Lung (tissue), 11 donors: ENCODE measurements at regions not wholly inside any gene's neighbourhood (a gene's known extent, or its start where the extent isn't known, plus 50 kb on each side); places are given as distances from the start of the nearest gene placed in this dataset.

Experiments
- ATAC-seq: fragments of 200-7000 bp; cut with Tn5 transposase; one replicate; pipeline ENCODE4 v1.9.1; 2020; ENCODE audit warnings: moderate number of reproducible peaks; ENCODE audit not compliant: insufficient read depth, low FRiP score
- DNase-seq, 3 donors: peaks; one replicate each; pipeline ENCODE4 v3.0.0-alpha.2; 2013 to 2017
- H3K27ac ChIP-seq, 2 donors: one replicate each; pipeline ENCODE4 v1.5.1; 2013; ENCODE audit warnings: mild to moderate bottlenecking in 2 of 2, moderate library complexity in 2 of 2, control low read depth in 1 of 2, inconsistent platforms in 1 of 2, low read depth in 1 of 2, low read length in 1 of 2
- H3K27me3 ChIP-seq, 3 donors: one replicate each; pipeline ENCODE4 v1.5.1; 2013; ENCODE audit warnings: low read length in 2 of 3; ENCODE audit not compliant: control insufficient read depth in 3 of 3, insufficient read depth in 3 of 3
- H3K36me3 ChIP-seq, 4 donors: one replicate each; pipeline ENCODE4 v1.5.1; 2013; ENCODE audit warnings: low read length in 4 of 4, mild to moderate bottlenecking in 1 of 4, moderate library complexity in 1 of 4; ENCODE audit not compliant: control insufficient read depth in 4 of 4, insufficient read depth in 4 of 4
- H3K4me1 ChIP-seq, 5 donors: one replicate each; pipeline ENCODE4 v1.5.1; 2013; ENCODE audit warnings: low read length in 5 of 5, mild to moderate bottlenecking in 2 of 5, moderate library complexity in 1 of 5; ENCODE audit not compliant: control insufficient read depth in 5 of 5, insufficient read depth in 5 of 5
- H3K4me3 ChIP-seq: one replicate; pipeline ENCODE4 v1.5.1; 2013; ENCODE audit warnings: mild to moderate bottlenecking, control low read depth, moderate library complexity
- H3K9ac ChIP-seq, 2 donors: one replicate each; pipeline ENCODE4 v1.5.1; 2013; ENCODE audit warnings: low read length in 2 of 2, control low read depth in 1 of 2; ENCODE audit not compliant: insufficient read depth in 1 of 2
- H3K9me3 ChIP-seq, 4 donors: one replicate each; pipeline ENCODE4 v1.5.1; 2013; ENCODE audit warnings: low read length in 3 of 4, mild to moderate bottlenecking in 1 of 4, moderate library complexity in 1 of 4; ENCODE audit not compliant: control insufficient read depth in 4 of 4, insufficient read depth in 3 of 4
- WGBS, 2 donors: extraction: QIAGEN DNeasy Blood & Tissue Kit; methylation state at CpG; one replicate each; pipeline ENCODE4 v1.1.7; 2013; 5-methylcytosine and 5-hydroxymethylcytosine counted together
- TF ChIP-seq, protein P1 (sequence below): IDR thresholded peaks from 2 replicates; pipeline ENCODE4 v1.5.1; 2012; ENCODE audit warnings: mild to moderate bottlenecking; ENCODE audit errors: control extremely low read depth, extremely low read depth
- donor health status: control.
- donor health status: control.
- donor health status: Bipolar disorder and iron deficiency.
- donor health status: healthy.
- donor health status: DM: yes; HTN: yes; CAD: no.

DNA sequence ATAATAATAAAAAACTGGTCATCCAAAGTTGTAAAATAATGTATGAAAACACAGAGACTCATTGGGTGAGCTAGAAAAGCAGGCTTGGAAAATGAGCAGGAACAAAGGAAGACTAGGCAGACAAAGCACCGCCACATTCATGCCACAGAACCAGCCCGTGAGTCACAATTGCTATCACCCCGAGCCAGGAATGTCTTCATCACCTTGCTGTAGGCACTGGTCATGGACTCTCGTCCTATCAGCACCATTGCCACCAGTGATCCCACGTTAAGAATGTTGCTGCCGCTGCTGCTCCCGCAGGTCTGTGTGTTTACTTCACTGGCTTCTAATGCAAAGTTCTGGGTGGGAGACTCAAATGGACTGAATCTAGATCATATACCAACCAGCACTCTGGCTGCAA is 417.9 kb downstream of the PID1 start:
- TF ChIP-seq, protein P1, sequence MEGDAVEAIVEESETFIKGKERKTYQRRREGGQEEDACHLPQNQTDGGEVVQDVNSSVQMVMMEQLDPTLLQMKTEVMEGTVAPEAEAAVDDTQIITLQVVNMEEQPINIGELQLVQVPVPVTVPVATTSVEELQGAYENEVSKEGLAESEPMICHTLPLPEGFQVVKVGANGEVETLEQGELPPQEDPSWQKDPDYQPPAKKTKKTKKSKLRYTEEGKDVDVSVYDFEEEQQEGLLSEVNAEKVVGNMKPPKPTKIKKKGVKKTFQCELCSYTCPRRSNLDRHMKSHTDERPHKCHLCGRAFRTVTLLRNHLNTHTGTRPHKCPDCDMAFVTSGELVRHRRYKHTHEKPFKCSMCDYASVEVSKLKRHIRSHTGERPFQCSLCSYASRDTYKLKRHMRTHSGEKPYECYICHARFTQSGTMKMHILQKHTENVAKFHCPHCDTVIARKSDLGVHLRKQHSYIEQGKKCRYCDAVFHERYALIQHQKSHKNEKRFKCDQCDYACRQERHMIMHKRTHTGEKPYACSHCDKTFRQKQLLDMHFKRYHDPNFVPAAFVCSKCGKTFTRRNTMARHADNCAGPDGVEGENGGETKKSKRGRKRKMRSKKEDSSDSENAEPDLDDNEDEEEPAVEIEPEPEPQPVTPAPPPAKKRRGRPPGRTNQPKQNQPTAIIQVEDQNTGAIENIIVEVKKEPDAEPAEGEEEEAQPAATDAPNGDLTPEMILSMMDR = no peak
- WGBS, 2 donors = 86 to 87% methylated on average over 7 of the region's 7 CpGs
- no peak for DNase-seq

DNA sequence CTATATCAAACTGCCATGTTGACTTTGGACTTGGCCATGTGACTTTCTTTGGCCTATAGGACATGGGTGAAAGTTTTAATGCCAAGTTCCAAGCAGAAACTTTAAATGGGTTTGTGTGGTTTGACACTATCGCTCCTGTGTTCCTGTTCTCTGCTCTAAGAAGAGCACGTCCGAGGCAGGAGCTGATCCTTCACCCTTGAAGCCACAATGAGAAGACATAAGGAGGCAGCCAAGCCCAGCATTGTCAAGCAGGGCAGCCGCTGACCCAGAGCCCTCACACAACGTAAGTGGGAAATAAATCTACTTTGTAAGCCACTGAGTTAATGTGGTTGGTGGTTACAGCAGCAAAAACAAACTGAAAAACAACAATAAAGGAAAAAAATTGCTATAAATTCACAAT is 422.4 kb downstream of the PID1 start:
- no peak overlapping the region for H3K4me3 ChIP-seq
- no peak for ATAC-seq
- H3K27me3 ChIP-seq = no peaks in the 10 kb centered on the region
- no peak overlapping the region for H3K27ac ChIP-seq
- H3K9ac ChIP-seq = no peak overlapping the region
- H3K36me3 ChIP-seq = no peaks in the 10 kb centered on the region
- no peak for DNase-seq
- H3K9me3 ChIP-seq = peaks cover 0 to 4% (median 0%) of the 10 kb centered on the region in 4 donors
- peaks cover 0 to 21% (median 5%) of the 10 kb centered on the region in 5 donors for H3K4me1 ChIP-seq
- 89 to 91% methylated on average over 5 of the region's 5 CpGs for WGBS, 2 donors
- TF ChIP-seq, protein P1 = no peak

More for the DNA sequence above, 417.9 kb downstream of the PID1 start:
- Histone ChIP-seq H3K9me3 (peaks cover 0 to 4% (median 0%) of the 10 kb centered on the region in 4 donors), H3K4me3 (no peak overlapping the region), H3K27me3 (no peaks in the 10 kb centered on the region), H3K4me1 (peaks cover 0 to 4% (median 0%) of the 10 kb centered on the region in 5 donors), H3K27ac (no peak overlapping the region), H3K36me3 (no peaks in the 10 kb centered on the region), H3K9ac (no peak overlapping the region)
- no peak for ATAC-seq

DNA sequence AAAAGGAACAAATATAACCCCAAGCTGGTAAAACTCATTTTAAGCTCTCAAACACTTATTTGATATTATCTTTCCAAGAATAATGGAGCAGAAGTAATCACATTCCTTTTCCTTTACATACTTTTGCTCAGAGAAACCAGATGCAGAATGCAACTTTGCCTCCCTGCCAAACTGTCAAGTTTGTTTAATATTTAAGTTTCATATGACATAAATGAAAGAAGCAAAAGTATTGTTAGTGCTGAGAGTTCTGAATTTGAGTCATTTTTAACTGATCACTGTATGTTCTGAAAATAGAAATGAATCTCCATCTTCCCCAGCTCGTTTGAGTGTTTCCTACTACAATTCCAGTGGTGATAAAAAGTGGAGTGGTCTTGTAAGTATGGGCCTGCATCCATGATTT is 423.4 kb downstream of the PID1 start:
- H3K9ac ChIP-seq = no peak overlapping the region
- H3K36me3 ChIP-seq = no peaks in the 10 kb centered on the region
- 25 to 42% methylated on average over 1 of the region's 1 CpG for WGBS, 2 donors
- DNase-seq (peak in 2 of 3 donors; percentile 57 to 74), ATAC-seq (no peak)
- peaks cover 0 to 2% (median 0%) of the 10 kb centered on the region in 4 donors for H3K9me3 ChIP-seq
- TF ChIP-seq, protein P1 = no peak
- no peak overlapping the region for H3K4me3 ChIP-seq
- peaks cover 0 to 21% (median 5%) of the 10 kb centered on the region in 5 donors for H3K4me1 ChIP-seq
- no peak overlapping the region for H3K27ac ChIP-seq
- H3K27me3 ChIP-seq = no peaks in the 10 kb centered on the region

DNA sequence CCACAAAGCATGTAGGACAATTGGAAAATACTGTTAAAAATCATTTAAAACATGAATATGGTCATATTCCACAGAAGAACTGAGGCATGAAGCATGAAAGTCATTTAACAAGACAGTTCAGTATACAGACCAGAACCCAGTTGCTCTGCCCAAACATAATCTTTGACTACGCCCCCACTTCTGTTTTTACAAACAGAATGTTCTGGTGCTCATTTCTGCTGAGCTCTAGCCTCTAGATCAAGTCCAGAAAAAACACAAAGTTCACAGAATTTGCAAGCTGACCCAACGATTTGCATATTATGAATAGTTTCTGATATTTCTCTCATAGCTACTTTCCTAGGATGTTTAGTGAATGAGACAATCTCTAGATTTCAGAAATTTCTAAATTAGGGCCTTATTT is 424.9 kb downstream of the PID1 start:
- WGBS, 2 donors = 65 to 82% methylated on average over 2 of the region's 2 CpGs
- Histone ChIP-seq H3K4me1 (peaks cover 0 to 21% (median 5%) of the 10 kb centered on the region in 5 donors), H3K27me3 (no peaks in the 10 kb centered on the region), H3K9me3 (peaks cover 0 to 2% (median 0%) of the 10 kb centered on the region in 4 donors), H3K9ac (no peak overlapping the region), H3K4me3 (no peak overlapping the region), H3K36me3 (no peaks in the 10 kb centered on the region), H3K27ac (no peak overlapping the region)
- no peak for DNase-seq
- ATAC-seq = no peak
- TF ChIP-seq, protein P1 = no peak
